ENCODE measurements at regions not wholly inside any gene's neighbourhood (a gene's known extent, or its start where the extent isn't known, plus 50 kb on each side); places are given as distances from the start of the nearest gene placed in this dataset.

DNA sequence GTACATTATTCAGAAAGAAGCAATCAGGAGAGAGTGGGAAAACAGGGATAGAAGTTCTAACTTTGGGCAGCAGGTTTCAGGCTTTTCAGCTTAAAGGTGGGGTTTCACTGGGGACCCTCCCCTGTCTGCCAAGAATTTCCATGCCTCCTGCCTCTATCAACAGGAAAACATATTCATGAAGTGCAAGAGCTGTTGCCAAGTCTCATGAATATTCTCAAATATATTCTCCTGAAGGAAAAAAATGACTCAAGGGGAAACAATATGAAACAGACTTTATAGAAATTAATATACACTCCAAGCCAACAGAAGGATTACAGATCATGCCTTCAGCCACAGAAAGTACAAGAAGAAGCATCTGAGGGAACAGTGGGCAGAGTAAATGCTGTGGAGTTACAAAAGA is 713.3 kb upstream of the ADAMTS5 start:
- H3K4me3 ChIP-seq (ENCODE audit: low read depth, low read length) = no peak overlapping the region
- DNase-seq (ENCODE audit: low read depth) = no peak
- TF ChIP-seq, protein P1, sequence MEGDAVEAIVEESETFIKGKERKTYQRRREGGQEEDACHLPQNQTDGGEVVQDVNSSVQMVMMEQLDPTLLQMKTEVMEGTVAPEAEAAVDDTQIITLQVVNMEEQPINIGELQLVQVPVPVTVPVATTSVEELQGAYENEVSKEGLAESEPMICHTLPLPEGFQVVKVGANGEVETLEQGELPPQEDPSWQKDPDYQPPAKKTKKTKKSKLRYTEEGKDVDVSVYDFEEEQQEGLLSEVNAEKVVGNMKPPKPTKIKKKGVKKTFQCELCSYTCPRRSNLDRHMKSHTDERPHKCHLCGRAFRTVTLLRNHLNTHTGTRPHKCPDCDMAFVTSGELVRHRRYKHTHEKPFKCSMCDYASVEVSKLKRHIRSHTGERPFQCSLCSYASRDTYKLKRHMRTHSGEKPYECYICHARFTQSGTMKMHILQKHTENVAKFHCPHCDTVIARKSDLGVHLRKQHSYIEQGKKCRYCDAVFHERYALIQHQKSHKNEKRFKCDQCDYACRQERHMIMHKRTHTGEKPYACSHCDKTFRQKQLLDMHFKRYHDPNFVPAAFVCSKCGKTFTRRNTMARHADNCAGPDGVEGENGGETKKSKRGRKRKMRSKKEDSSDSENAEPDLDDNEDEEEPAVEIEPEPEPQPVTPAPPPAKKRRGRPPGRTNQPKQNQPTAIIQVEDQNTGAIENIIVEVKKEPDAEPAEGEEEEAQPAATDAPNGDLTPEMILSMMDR (IDR thresholded peaks at IDR 0.05; ENCODE audit: insufficient read depth, low read length) = no peak

DNA sequence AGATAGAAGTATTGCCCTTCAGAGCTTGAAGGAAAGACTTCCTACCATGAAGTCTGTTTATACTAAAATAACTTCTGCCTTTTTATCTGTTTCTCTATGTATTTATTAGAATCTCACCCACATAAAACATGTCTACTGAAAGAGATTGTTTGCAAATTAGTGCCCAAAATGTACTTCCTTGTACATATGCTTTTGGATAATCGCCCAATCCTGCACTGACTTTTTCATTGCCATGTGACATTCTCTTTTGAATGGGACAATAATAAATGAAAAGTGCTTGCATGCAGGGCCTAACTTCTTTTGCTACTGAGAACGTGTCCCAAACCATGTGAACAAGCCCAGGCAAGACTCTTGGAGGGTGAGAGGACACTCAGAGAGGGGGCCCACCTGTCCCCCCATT is 711.6 kb upstream of the ADAMTS5 start:
- DNase-seq (ENCODE audit: low read depth) = no peak
- TF ChIP-seq, protein P1 (IDR thresholded peaks at IDR 0.05; ENCODE audit: insufficient read depth, low read length) = no peak
- no peak overlapping the region for H3K4me3 ChIP-seq (ENCODE audit: low read depth, low read length)

- peak; percentile 42 for DNase-seq (ENCODE audit: low read depth)
- H3K4me3 ChIP-seq (ENCODE audit: low read depth, low read length) = no peak overlapping the region
- TF ChIP-seq, protein P1 (IDR thresholded peaks at IDR 0.05; ENCODE audit: insufficient read depth, low read length) = no peak
Observed at GRCh38 chr21:27677546-27677945, 710.7 kb upstream of the ADAMTS5 start.

GRCh38 chr21:27675306-27675705 is 708.4 kb upstream of the ADAMTS5 start:
- no peak overlapping the region for H3K4me3 ChIP-seq (ENCODE audit: low read depth, low read length)
- no peak for DNase-seq (ENCODE audit: low read depth)
- TF ChIP-seq, protein P1 (IDR thresholded peaks at IDR 0.05; ENCODE audit: insufficient read depth, low read length) = no peak

GRCh38 chr21:27674041-27674615 is 707.2 kb upstream of the ADAMTS5 start:
- H3K4me3 ChIP-seq (ENCODE audit: low read depth, low read length) = no peak overlapping the region
- peak; percentile 93 for DNase-seq (ENCODE audit: low read depth)
- TF ChIP-seq, protein P1 (IDR thresholded peaks at IDR 0.05; ENCODE audit: insufficient read depth, low read length) = no peak

DNA sequence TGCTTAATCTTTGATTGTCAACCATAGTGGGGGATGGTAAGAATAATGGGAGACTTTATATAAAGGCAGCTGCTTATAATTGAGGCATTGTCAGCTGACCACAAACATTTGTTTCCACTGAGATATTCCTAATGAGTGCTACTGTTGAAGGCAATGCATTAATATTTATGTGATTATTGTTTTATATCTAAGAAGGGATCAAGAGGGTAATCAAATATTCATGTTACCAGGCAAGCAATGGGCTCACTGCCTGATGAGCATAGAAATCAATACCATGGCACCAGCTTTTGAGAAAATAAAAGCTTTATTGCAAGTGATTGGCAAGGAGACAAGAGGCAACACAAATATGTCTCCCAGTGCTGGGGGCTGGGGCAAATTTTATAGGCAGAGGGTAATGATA is 706.7 kb upstream of the ADAMTS5 start:
- TF ChIP-seq, protein P1 (IDR thresholded peaks at IDR 0.05; ENCODE audit: insufficient read depth, low read length) = no peak
- H3K4me3 ChIP-seq (ENCODE audit: low read depth, low read length) = no peak overlapping the region
- no peak for DNase-seq (ENCODE audit: low read depth)

- H3K4me3 ChIP-seq (ENCODE audit: low read depth, low read length) = no peak overlapping the region
- DNase-seq (ENCODE audit: low read depth) = no peak
- TF ChIP-seq, protein P1 (IDR thresholded peaks at IDR 0.05; ENCODE audit: insufficient read depth, low read length) = no peak
Observed at GRCh38 chr21:27671207-27671606, 704.3 kb upstream of the ADAMTS5 start.
